ENCODE measurements at regions not wholly inside any gene's neighbourhood (a gene's known extent, or its start where the extent isn't known, plus 50 kb on each side); places are given as distances from the start of the nearest gene placed in this dataset.

DNA sequence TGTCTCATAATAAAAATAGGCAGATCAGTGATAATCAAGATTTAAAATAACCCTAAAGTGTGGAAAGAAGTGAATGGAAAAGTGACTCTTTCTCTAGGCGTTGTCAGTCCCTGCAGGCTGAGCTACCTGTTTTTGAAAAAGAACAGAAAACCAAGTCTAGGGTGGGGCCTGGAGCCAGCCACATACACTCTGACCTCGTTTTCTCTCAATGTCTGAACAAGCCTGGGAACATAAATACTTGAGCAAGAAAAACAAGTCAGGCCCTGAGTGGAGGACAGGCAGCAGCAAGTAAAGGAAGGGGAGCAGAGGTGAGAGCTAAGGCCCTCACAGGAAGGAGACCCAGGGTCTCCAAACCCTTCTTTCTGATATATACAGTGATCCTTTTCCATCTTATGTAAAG is 91.7 kb upstream of the HPF1 start:
- 87 to 100% methylated on average over 1 to 2 of the region's 2 CpGs for WGBS, 2 experiments (ENCODE audit: insufficient coverage in 1 of 2, insufficient read length in 1 of 2)
- peaks cover 13% of the 10 kb centered on the region for H3K4me1 ChIP-seq (ENCODE audit: control insufficient read depth, insufficient read depth, low read length)
- no peak for DNase-seq
- no peak overlapping the region for H3K9ac ChIP-seq (ENCODE audit: extremely low read depth, low read length, poor library complexity, severe bottlenecking)
- H3K27me3 ChIP-seq (ENCODE audit: control insufficient read depth, insufficient read depth, low read length, poor library complexity, severe bottlenecking) = no peaks in the 10 kb centered on the region
- H3K9me3 Mint-ChIP-seq = peaks cover 5% of the 10 kb centered on the region
- no peak overlapping the region for H3K27ac ChIP-seq (ENCODE audit: low read depth, low read length)
- peaks cover 19% of the 10 kb centered on the region for H3K4me1 Mint-ChIP-seq
- TF ChIP-seq, protein P1, sequence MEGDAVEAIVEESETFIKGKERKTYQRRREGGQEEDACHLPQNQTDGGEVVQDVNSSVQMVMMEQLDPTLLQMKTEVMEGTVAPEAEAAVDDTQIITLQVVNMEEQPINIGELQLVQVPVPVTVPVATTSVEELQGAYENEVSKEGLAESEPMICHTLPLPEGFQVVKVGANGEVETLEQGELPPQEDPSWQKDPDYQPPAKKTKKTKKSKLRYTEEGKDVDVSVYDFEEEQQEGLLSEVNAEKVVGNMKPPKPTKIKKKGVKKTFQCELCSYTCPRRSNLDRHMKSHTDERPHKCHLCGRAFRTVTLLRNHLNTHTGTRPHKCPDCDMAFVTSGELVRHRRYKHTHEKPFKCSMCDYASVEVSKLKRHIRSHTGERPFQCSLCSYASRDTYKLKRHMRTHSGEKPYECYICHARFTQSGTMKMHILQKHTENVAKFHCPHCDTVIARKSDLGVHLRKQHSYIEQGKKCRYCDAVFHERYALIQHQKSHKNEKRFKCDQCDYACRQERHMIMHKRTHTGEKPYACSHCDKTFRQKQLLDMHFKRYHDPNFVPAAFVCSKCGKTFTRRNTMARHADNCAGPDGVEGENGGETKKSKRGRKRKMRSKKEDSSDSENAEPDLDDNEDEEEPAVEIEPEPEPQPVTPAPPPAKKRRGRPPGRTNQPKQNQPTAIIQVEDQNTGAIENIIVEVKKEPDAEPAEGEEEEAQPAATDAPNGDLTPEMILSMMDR (conservative IDR thresholded peaks at IDR 0.05) = no peak
- no peaks in the 10 kb centered on the region for H3K27me3 Mint-ChIP-seq (ENCODE audit: insufficient read depth)
- H3K36me3 ChIP-seq (ENCODE audit: control insufficient read depth, insufficient read depth, low read length) = no peaks in the 10 kb centered on the region
- H3K4me3 Mint-ChIP-seq = no peak overlapping the region
- no peaks in the 10 kb centered on the region for H3K36me3 Mint-ChIP-seq (ENCODE audit: low read depth)
- H3K4me3 ChIP-seq (ENCODE audit: low read length) = no peak overlapping the region
- H3K9me3 ChIP-seq (ENCODE audit: control insufficient read depth, low read length) = no peaks in the 10 kb centered on the region
- H3K27ac Mint-ChIP-seq = no peak overlapping the region

DNA sequence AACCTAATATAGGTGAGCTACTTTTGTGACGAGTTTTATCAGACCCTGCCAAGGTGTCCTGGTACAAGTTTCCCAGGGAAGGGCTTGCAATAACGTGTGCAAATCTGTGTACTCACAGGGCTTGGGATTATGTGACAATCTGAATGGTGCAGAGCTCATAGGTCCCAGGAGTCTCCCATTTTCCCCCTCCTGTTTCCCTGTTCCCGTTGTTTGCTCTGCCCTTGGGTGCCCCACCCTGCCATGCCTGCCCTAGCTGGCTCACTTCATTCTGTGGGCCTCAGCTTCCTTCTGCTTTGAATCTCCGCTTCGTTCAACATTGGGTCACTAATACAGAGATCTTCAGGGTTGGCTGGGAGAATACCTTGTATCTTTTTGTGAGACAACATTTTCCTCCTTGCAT is 90.3 kb upstream of the HPF1 start:
- H3K9me3 Mint-ChIP-seq = peaks cover 4% of the 10 kb centered on the region
- no peak overlapping the region for H3K9ac ChIP-seq (ENCODE audit: extremely low read depth, low read length, poor library complexity, severe bottlenecking)
- WGBS, 2 experiments (ENCODE audit: insufficient coverage in 1 of 2, insufficient read length in 1 of 2) = 65 to 67% methylated on average over 3 to 5 of the region's 5 CpGs
- H3K36me3 Mint-ChIP-seq (ENCODE audit: low read depth) = no peaks in the 10 kb centered on the region
- no peaks in the 10 kb centered on the region for H3K27me3 ChIP-seq (ENCODE audit: control insufficient read depth, insufficient read depth, low read length, poor library complexity, severe bottlenecking)
- H3K9me3 ChIP-seq (ENCODE audit: control insufficient read depth, low read length) = no peaks in the 10 kb centered on the region
- H3K4me3 ChIP-seq (ENCODE audit: low read length) = no peak overlapping the region
- DNase-seq = no peak
- no peak overlapping the region for H3K4me3 Mint-ChIP-seq
- H3K4me1 ChIP-seq (ENCODE audit: control insufficient read depth, insufficient read depth, low read length) = peaks cover 5% of the 10 kb centered on the region
- peaks cover 2% of the 10 kb centered on the region for H3K27me3 Mint-ChIP-seq (ENCODE audit: insufficient read depth)
- H3K27ac ChIP-seq (ENCODE audit: low read depth, low read length) = no peak overlapping the region
- H3K4me1 Mint-ChIP-seq = peaks cover 17% of the 10 kb centered on the region
- H3K27ac Mint-ChIP-seq = no peak overlapping the region
- TF ChIP-seq, protein P1 (conservative IDR thresholded peaks at IDR 0.05) = no peak
- H3K36me3 ChIP-seq (ENCODE audit: control insufficient read depth, insufficient read depth, low read length) = no peaks in the 10 kb centered on the region

DNA sequence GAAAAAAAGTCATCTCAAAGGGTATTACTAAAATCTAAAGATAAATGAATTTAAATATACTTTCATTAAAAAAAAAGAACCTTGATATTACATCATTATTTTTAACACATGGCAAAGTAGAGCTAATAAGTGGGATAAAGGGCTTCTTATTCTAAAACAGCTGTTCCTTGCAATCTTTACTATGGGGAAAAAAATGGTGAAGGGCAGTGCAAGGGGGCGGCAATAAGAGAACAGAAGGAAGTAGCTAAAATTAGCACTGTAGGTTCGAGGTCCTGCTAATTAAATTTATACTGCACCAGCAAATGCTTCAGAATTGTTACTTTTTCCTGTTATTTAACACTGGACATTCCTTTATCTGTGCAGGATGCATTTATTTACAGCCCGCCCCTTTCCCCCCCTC is 89.4 kb upstream of the HPF1 start:
- Histone ChIP-seq H3K9me3 (ENCODE audit: control insufficient read depth, low read length) (no peaks in the 10 kb centered on the region), H3K27ac (ENCODE audit: low read depth, low read length) (no peak overlapping the region), H3K4me3 (ENCODE audit: low read length) (no peak overlapping the region), H3K27me3 (ENCODE audit: control insufficient read depth, insufficient read depth, low read length, poor library complexity, severe bottlenecking) (no peaks in the 10 kb centered on the region), H3K9ac (ENCODE audit: extremely low read depth, low read length, poor library complexity, severe bottlenecking) (no peak overlapping the region), H3K4me1 (ENCODE audit: control insufficient read depth, insufficient read depth, low read length) (peaks cover 5% of the 10 kb centered on the region), H3K36me3 (ENCODE audit: control insufficient read depth, insufficient read depth, low read length) (no peaks in the 10 kb centered on the region)
- Mint-ChIP-seq H3K4me1 (peaks cover 16% of the 10 kb centered on the region), H3K27me3 (ENCODE audit: insufficient read depth) (peaks cover 2% of the 10 kb centered on the region), H3K27ac (no peak overlapping the region), H3K36me3 (ENCODE audit: low read depth) (no peaks in the 10 kb centered on the region), H3K9me3 (no peaks in the 10 kb centered on the region), H3K4me3 (no peak overlapping the region)
- DNase-seq = no peak
- WGBS, 2 experiments (ENCODE audit: insufficient coverage in 1 of 2, insufficient read length in 1 of 2) = 90 to 100% methylated on average over 2 to 3 of the region's 3 CpGs
- TF ChIP-seq, protein P1 (conservative IDR thresholded peaks at IDR 0.05) = no peak

Measured in endodermal cell (in vitro differentiated cells).